Endothelial cell of umbilical vein (primary cell): ENCODE measurements at regions not wholly inside any gene's neighbourhood (a gene's known extent, or its start where the extent isn't known, plus 50 kb on each side); places are given as distances from the start of the nearest gene placed in this dataset.

Source experiments
- BruUV-seq: library from RNA; stranded (reverse); fragments of 400-500 nt; replicated peaks from 2 replicates; lab custom pipeline; 2021; lab: Mats Ljungman, UMichigan
- CTCF ChIA-PET: fragments of 300-600, 350-600 bp; sonication (Branson Sonifier 250); formaldehyde crosslinking; loops from one replicate; lab custom pipeline; 2021; ENCODE audit warnings: antibody characterized with exemption, inconsistent platforms; lab: Charles Lee
- POLR2A ChIA-PET: fragments of 300-600, 350-600 bp; sonication (Branson Sonifier 250); formaldehyde crosslinking; loops from one replicate; lab custom pipeline; 2021; ENCODE audit warnings: antibody characterized with exemption, inconsistent platforms; lab: Charles Lee
- DNase-seq: peaks from one replicate; pipeline ENCODE4 v3.0.0-alpha.2; 2011; ENCODE audit warnings: low read depth, low spot score
- FAIRE-seq: peaks from 2 replicates; lab custom pipeline; 2011; peaks lifted over from hg19 to GRCh38; lab: Jason Lieb, UNC
- H2AFZ ChIP-seq: 2 replicates; pipeline ENCODE4 v1.6.0; 2012; ENCODE audit warnings: low read depth, low read length, control low read depth, inconsistent platforms
- H3K27ac ChIP-seq: 2 replicates; pipeline ENCODE4 v1.5.1; 2011; ENCODE audit warnings: low read depth, mild to moderate bottlenecking, control low read depth, low read length, moderate library complexity; ENCODE audit not compliant: insufficient read depth
- H3K27me3 ChIP-seq, 2 experiments: 2 replicates each; pipeline versions ENCODE4 v1.6.0 to v1.6.1; 2011; ENCODE audit warnings: low read length in 2 of 2, mixed read lengths in 1 of 2; ENCODE audit not compliant: control insufficient read depth in 2 of 2, insufficient read depth in 2 of 2
- H3K36me3 ChIP-seq, 2 experiments: 2 replicates in 1 of 2; 3 replicates in 1 of 2; pipeline ENCODE4 v1.5.1; 2011; ENCODE audit warnings: low read length in 2 of 2, mild to moderate bottlenecking in 1 of 2, moderate library complexity in 1 of 2; ENCODE audit not compliant: control insufficient read depth in 2 of 2, insufficient read depth in 2 of 2; ENCODE audit errors: extremely low read depth in 1 of 2
- H3K4me1 ChIP-seq: 3 replicates; pipeline ENCODE4 v1.5.1; 2011; ENCODE audit warnings: mild to moderate bottlenecking, low read length; ENCODE audit not compliant: control insufficient read depth, insufficient read depth; ENCODE audit errors: extremely low read depth
- H3K4me2 ChIP-seq: 2 replicates; pipeline ENCODE4 v1.6.1; 2011; ENCODE audit warnings: low read length, control low read depth, mixed read lengths; ENCODE audit not compliant: insufficient read depth
- H3K4me3 ChIP-seq, 3 experiments: fragments of 200-600 bp in 1 of 3; sonication (generic), shearing (Covaris generic) in 1 of 3; replicated peaks in 1 of 3; 2 replicates each; pipeline ENCODE4 v1.5.1; 2011 to 2016; ENCODE audit warnings: control low read depth in 3 of 3, low read length in 3 of 3, mild to moderate bottlenecking in 2 of 3, inconsistent platforms in 1 of 3, low read depth in 1 of 3, moderate library complexity in 1 of 3; ENCODE audit not compliant: insufficient read depth in 1 of 3
- H3K79me2 ChIP-seq: 2 replicates; pipeline ENCODE4 v1.6.0; 2012; ENCODE audit warnings: low read length, inconsistent platforms; ENCODE audit not compliant: control insufficient read depth, insufficient read depth
- H3K9ac ChIP-seq: replicated peaks from 2 replicates; pipeline ENCODE3; 2011; ENCODE audit warnings: low read length, control low read depth; ENCODE audit not compliant: insufficient read depth; ENCODE audit errors: extremely low read depth
- H3K9me1 ChIP-seq: replicated peaks from 3 replicates; pipeline ENCODE4 v1.6.0; 2011; ENCODE audit warnings: mild to moderate bottlenecking, low read length; ENCODE audit not compliant: control insufficient read depth, insufficient read depth; ENCODE audit errors: extremely low read depth
- H3K9me3 ChIP-seq: replicated peaks from 2 replicates; pipeline ENCODE4 v1.5.1; 2012; ENCODE audit warnings: low read length, inconsistent platforms; ENCODE audit not compliant: control insufficient read depth, insufficient read depth
- H4K20me1 ChIP-seq: replicated peaks from 2 replicates; pipeline ENCODE3; 2011; ENCODE audit warnings: mild to moderate bottlenecking, low read length; ENCODE audit not compliant: control insufficient read depth, insufficient read depth; ENCODE audit errors: extremely low read depth
- CTCF ChIP-seq, 2 donors: IDR thresholded peaks; 1 replicate in 1 of 2; 2 replicates in 1 of 2; pipeline ENCODE4 v1.5.1; 2011; ENCODE audit warnings: low read length in 2 of 2, mild to moderate bottlenecking in 2 of 2, moderate library complexity in 2 of 2, control low read depth in 1 of 2, inconsistent platforms in 1 of 2, low read depth in 1 of 2; ENCODE audit not compliant: insufficient read depth in 1 of 2; ENCODE audit errors: extremely low read depth in 1 of 2
- EZH2 ChIP-seq: IDR thresholded peaks from 2 replicates; pipeline ENCODE4 v1.6.1; 2012; ENCODE audit warnings: borderline replicate concordance, low read depth, mild to moderate bottlenecking, moderate library complexity, low read length, inconsistent platforms; ENCODE audit not compliant: severe bottlenecking
- FOS ChIP-seq: IDR thresholded peaks from 2 replicates; pipeline ENCODE4 v1.6.1; 2011; ENCODE audit warnings: mild to moderate bottlenecking, low read length, moderate library complexity, borderline replicate concordance; ENCODE audit not compliant: insufficient read depth
- GATA2 ChIP-seq: IDR thresholded peaks from 2 replicates; pipeline ENCODE4 v1.7.0; 2011; ENCODE audit warnings: low read depth, mild to moderate bottlenecking, moderate library complexity, mixed read lengths, low read length; ENCODE audit not compliant: insufficient read length, insufficient read depth
- JUN ChIP-seq: IDR thresholded peaks from 2 replicates; pipeline ENCODE4 v1.6.1; 2011; ENCODE audit warnings: borderline replicate concordance, low read depth; ENCODE audit not compliant: insufficient read length, insufficient read depth
- MAX ChIP-seq: IDR thresholded peaks from 2 replicates; pipeline ENCODE4 v1.6.1; 2011; ENCODE audit not compliant: insufficient read depth, insufficient read length
- MYC ChIP-seq: IDR thresholded peaks from one replicate; pipeline ENCODE4 v1.6.1; 2011; ENCODE audit warnings: mild to moderate bottlenecking, low read depth, low read length
- POLR2A ChIP-seq: IDR thresholded peaks from 2 replicates; pipeline ENCODE4 v1.6.1; 2012; ENCODE audit warnings: low read depth, mild to moderate bottlenecking, control low read depth, low read length
- POLR2AphosphoS5 ChIP-seq: IDR thresholded peaks from 2 replicates; pipeline ENCODE4 v1.6.1; 2012; ENCODE audit warnings: low read depth, mild to moderate bottlenecking, control low read depth, low read length, moderate library complexity; ENCODE audit not compliant: insufficient read depth
- dilution Hi-C: fragments of 300-500 bp; cut with MboI; formaldehyde crosslinking; loops from one replicate; pipeline ENCODE4 v1.15.0; 2019; ENCODE audit warnings: low sequenced_read_pairs; ENCODE audit not compliant: extremely low pct_ligation_motif_present
- intact Hi-C: fragments of 100-400 bp; cut with micrococcal nuclease; formaldehyde crosslinking; loops from one replicate; pipeline ENCODE4 v1.10.0; 2022

- intact Hi-C loops, result no loop called here
- no peak overlapping the region for H3K4me3 ChIP-seq
- POLR2A ChIA-PET, result no interaction called here
- H2AFZ ChIP-seq, result no peak overlapping the region
- H3K27ac ChIP-seq, result no peak overlapping the region
- H3K9me3 ChIP-seq, result no peaks in the 10 kb centered on the region
- no peaks in the 10 kb centered on the region for H3K79me2 ChIP-seq
- CTCF ChIA-PET, result no interaction called here
- dilution Hi-C loops, result no loop called here
- no peak overlapping the region for H3K9ac ChIP-seq
- BruUV-seq, result no TSS peak
- no peak for TF ChIP-seq MAX
- TF ChIP-seq GATA2, result no peak
- no peak for TF ChIP-seq POLR2AphosphoS5
- TF ChIP-seq JUN, result no peak
- TF ChIP-seq EZH2, result no peak
- no peaks in the 10 kb centered on the region for H3K9me1 ChIP-seq
- no peaks in the 10 kb centered on the region for H4K20me1 ChIP-seq
- no peaks in the 10 kb centered on the region for H3K27me3 ChIP-seq
- no peaks in the 10 kb centered on the region for H3K36me3 ChIP-seq
- no peaks in the 10 kb centered on the region for H3K4me1 ChIP-seq
- FAIRE-seq (no peak), DNase-seq (no peak)
- H3K4me2 ChIP-seq, result no peak overlapping the region
Measured at GRCh38 chr3:193879099-193879863, 256.7 kb upstream of the HES1 start.

GRCh38 chr3:193879864-193880242, 256.1 kb upstream of the HES1 start:
- no peaks in the 10 kb centered on the region for H3K9me3 ChIP-seq
- H4K20me1 ChIP-seq, result no peaks in the 10 kb centered on the region
- DNase-seq (no peak), FAIRE-seq (no peak)
- ChIA-PET CTCF (no interaction called here), POLR2A (no interaction called here)
- intact Hi-C loops, result no loop called here
- H2AFZ ChIP-seq, result no peak overlapping the region
- H3K4me2 ChIP-seq, result no peak overlapping the region
- TF ChIP-seq JUN (no peak), EZH2 (no peak), FOS (no peak), POLR2AphosphoS5 (no peak), MYC (no peak), POLR2A (no peak), GATA2 (no peak), MAX (no peak), CTCF (IDR thresholded peaks at IDR 0.05; ENCODE audit: extremely low read depth in 1 of 2, insufficient read depth in 1 of 2, low read depth in 1 of 2, low read length in 2 of 2) (no peak)
- H3K27me3 ChIP-seq, result no peaks in the 10 kb centered on the region
- H3K4me1 ChIP-seq, result no peaks in the 10 kb centered on the region
- H3K9me1 ChIP-seq, result no peaks in the 10 kb centered on the region
- dilution Hi-C loops, result no loop called here
- H3K9ac ChIP-seq, result no peak overlapping the region
- H3K79me2 ChIP-seq, result no peaks in the 10 kb centered on the region
- H3K4me3 ChIP-seq, result no peak overlapping the region
- no peak overlapping the region for H3K27ac ChIP-seq
- no peaks in the 10 kb centered on the region for H3K36me3 ChIP-seq
- BruUV-seq, result no TSS peak
